ENCODE measurements at regions not wholly inside any gene's neighbourhood (a gene's known extent, or its start where the extent isn't known, plus 50 kb on each side); places are given as distances from the start of the nearest gene placed in this dataset.

DNA sequence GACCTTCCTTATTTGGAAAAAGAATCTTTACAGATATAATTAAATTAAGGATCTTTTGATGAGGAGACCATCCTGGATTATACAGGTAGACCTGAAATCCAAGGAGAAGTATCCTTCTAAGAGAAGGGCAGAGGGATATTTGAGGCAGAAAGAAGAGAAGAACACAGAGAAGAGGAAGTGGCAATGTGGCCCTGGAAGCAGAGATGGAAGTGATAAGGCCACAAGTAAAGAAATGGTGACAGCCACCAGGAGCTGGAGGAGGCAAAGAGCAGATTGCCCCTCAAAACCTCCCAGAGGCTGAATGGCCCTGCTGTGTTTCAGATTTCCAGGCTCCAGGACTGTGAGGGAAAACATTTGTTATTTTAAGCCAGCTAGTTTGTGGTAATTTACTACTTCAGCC is 93.0 kb upstream of the ANKRD55 start:
- H3K36me3 Mint-ChIP-seq (ENCODE audit: insufficient read depth in 1 of 3, low read depth in 3 of 3), result no peaks in the 10 kb centered on the region
- Histone ChIP-seq H2AFZ (ENCODE audit: low read length) (no peak overlapping the region), H4K5ac (ENCODE audit: insufficient read length, low read depth, low read length) (no peak overlapping the region), H3K23me2 (ENCODE audit: insufficient read length, low read depth, low read length, poor library complexity, severe bottlenecking) (no peaks in the 10 kb centered on the region), H3K27me3 (ENCODE audit: insufficient read depth, low read length) (no peaks in the 10 kb centered on the region), H2BK120ac (ENCODE audit: low read depth, low read length, poor library complexity, severe bottlenecking) (no peak overlapping the region), H4K91ac (ENCODE audit: insufficient read length, low read depth, low read length) (no peak overlapping the region), H2BK12ac (ENCODE audit: insufficient read length, low read depth, low read length) (no peak overlapping the region), H2BK20ac (ENCODE audit: low read depth, low read length, poor library complexity, severe bottlenecking) (no peak overlapping the region), H4K8ac (replicated peaks; ENCODE audit: insufficient read length, low read depth, low read length) (no peak overlapping the region), H3K18ac (ENCODE audit: insufficient read length, low read depth, low read length) (no peak overlapping the region), H3K9me3 (ENCODE audit: control insufficient read depth, low read depth, low read length) (no peaks in the 10 kb centered on the region), H2AK5ac (ENCODE audit: insufficient read length, low read length) (no peak overlapping the region), H2BK5ac (ENCODE audit: insufficient read length, low read length) (no peak overlapping the region), H3K23ac (ENCODE audit: insufficient read length, low read depth, low read length) (no peak overlapping the region), H2BK15ac (ENCODE audit: low read depth, low read length) (no peak overlapping the region), H3K9ac (ENCODE audit: extremely low read depth, insufficient read length, low read length) (no peak overlapping the region), H3K4me1 (ENCODE audit: insufficient read depth, low read length) (no peaks in the 10 kb centered on the region), H3K56ac (ENCODE audit: insufficient read length, low read depth, low read length) (no peak overlapping the region), H3K14ac (ENCODE audit: insufficient read depth, low read length) (no peak overlapping the region; the same call in 1 of the 2 replicates), H3K4me2 (ENCODE audit: insufficient read depth, insufficient read length, low read length) (no peak overlapping the region), H3K4ac (ENCODE audit: low read depth, low read length) (no peak overlapping the region), H4K20me1 (ENCODE audit: control insufficient read depth, insufficient read depth, insufficient read length) (no peaks in the 10 kb centered on the region), H3T11ph (ENCODE audit: low read length) (no peak overlapping the region), H3K79me2 (ENCODE audit: insufficient read depth, low read length) (no peaks in the 10 kb centered on the region), H3K27ac (ENCODE audit: insufficient read length, low read depth, low read length) (no peak overlapping the region), H3K79me1 (ENCODE audit: insufficient read depth, low read depth, low read length, poor library complexity, severe bottlenecking) (no peaks in the 10 kb centered on the region)
- no peak overlapping the region for H3K27ac Mint-ChIP-seq
- TF ChIP-seq, protein P1, sequence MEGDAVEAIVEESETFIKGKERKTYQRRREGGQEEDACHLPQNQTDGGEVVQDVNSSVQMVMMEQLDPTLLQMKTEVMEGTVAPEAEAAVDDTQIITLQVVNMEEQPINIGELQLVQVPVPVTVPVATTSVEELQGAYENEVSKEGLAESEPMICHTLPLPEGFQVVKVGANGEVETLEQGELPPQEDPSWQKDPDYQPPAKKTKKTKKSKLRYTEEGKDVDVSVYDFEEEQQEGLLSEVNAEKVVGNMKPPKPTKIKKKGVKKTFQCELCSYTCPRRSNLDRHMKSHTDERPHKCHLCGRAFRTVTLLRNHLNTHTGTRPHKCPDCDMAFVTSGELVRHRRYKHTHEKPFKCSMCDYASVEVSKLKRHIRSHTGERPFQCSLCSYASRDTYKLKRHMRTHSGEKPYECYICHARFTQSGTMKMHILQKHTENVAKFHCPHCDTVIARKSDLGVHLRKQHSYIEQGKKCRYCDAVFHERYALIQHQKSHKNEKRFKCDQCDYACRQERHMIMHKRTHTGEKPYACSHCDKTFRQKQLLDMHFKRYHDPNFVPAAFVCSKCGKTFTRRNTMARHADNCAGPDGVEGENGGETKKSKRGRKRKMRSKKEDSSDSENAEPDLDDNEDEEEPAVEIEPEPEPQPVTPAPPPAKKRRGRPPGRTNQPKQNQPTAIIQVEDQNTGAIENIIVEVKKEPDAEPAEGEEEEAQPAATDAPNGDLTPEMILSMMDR (conservative IDR thresholded peaks at IDR 0.05), result no peak
- DNase-seq, result no peak
- no peaks in the 10 kb centered on the region for H3K9me3 Mint-ChIP-seq
- peaks cover 6% of the 10 kb centered on the region for H3K27me3 Mint-ChIP-seq (ENCODE audit: low read depth)
- H3K4me3 Mint-ChIP-seq, result no peak overlapping the region
- peaks cover 14 to 18% of the 10 kb centered on the region in 2 experiments for H3K4me1 Mint-ChIP-seq

Data from H9 (cell line).